Dermis microvascular lymphatic vessel endothelial cell (primary cell): ENCODE measurements at regions not wholly inside any gene's neighbourhood (a gene's known extent, or its start where the extent isn't known, plus 50 kb on each side); places are given as distances from the start of the nearest gene placed in this dataset.
A peak's percentile ranks its signal among the peaks of the same experiment; 100 is the strongest.
"Not testable (repeated sequence)": the region's sequence is repeated elsewhere in the genome, so short reads cannot be mapped to it uniquely, and the experiment has no call there.

Experiments
- DNase-seq, 2 donors: peaks; one replicate each; pipeline versions ENCODE4 v3.0.0 to v3.0.0-alpha.2; 2010; ENCODE audit warnings: low read depth in 2 of 2

DNA sequence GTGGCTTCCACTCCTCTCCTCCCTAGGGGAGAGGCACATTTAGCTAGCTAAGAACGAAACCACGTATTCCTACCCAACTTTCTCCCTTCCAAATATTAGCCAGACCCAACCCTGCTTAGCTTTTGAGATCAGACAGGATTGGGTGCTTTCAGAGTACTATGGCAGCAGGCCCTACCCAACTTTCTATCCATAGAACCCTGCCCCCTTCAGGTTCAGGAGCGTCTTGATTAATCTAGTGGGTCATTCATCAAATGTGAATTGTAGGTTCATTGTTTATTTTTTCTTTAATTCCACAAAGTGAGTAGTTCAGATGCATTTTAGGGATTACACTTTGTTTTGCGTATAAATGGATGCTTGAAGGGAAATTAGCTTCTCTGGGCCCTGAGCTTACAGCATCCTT, 188.3 kb downstream of the MIB1 start:
- no peak for DNase-seq

DNA sequence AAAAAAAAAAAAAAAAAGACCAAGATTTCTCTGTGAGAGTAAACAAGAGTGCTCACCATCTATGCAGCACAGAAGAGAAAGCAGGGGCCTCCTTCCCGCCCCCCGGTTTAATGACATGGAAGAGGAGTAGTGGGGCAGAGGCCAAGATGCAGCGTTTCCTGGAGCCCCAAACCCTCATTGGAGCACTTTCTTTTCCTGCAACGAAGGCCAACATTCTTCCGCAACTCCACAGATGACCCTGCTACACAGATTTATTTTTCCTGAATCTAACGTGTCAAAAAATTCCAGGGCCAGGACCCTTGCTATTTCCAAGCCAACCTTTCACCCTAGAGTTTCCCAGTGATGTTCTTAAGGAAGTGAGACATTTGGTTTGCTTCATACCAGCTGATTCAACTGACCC, 189.6 kb downstream of the MIB1 start:
- DNase-seq, result peak in 1 of 2 donors; percentile 62

DNA sequence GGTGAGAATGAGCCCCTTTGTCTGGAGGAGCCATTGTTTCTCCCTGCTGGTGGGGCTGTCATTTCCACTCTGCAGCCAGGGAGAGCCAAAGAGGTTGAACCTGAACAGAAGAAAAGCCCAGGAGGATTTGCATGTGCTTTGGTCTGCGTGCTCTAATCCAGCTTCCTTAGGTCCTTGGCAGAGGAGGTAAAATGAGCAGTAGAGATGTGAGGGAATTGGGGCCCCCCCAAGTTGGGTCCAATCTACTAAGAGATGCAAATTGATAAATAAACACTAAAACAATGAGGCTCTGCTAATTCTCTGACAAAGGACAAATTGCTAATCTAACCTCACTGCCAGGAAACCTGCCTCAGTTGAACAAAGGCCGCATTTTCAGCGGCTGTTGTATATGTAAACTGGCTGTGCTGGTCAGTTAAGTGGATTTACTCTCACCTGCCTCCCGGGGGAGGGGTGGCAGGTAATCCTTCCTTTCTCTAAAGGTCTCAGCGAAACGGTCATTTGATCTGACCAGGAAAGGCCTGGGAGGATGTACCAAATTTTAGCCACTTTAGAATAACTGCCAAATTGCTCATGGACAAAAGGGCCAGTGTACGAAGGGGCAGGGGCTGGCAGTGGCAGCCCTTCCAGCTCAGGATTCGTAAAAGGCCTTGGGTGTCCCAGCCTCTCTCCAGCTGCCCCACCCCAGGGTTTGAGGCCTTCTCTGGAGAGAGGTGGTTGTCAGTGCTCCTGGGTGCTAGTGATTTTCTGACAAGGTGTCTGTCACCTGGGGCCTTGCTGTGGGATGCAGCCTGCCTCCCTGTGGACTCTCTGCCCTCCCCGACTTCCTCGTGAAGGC, 193.6 kb downstream of the MIB1 start:
- no peak for DNase-seq

DNA sequence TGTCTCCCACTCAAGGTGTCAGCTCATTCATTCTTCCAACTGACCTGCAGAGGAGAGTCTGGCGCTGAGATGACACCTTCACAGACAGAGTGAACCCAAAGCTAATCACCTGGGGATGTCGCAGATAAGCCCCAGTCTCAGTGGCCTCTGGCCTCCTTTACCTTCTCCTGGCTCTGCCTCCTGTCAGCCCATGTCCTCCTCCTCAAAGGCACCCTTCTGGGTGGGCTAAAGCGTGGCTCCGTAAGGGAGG, 194.1 kb downstream of the MIB1 start:
- DNase-seq, result no peak

DNA sequence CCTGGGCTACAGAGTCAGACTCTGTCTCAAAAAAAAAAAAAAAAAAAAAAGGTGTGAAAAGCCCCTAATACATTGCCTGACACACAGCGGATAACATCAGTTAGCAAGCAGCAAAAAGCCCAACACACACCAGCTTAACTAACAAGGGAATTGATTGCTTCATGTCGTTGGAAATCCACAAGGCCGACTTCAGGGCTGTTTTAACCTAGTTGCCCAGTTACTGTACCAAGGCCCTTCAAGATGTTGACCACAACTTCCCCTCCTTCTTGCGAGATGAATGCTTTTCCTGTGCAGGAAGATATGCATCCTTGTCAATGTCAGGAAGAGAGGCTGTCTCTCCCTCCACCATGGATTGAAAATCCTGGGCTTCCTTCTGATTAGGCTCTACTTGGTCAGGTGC, 202.9 kb downstream of the MIB1 start:
- no peak for DNase-seq

DNA sequence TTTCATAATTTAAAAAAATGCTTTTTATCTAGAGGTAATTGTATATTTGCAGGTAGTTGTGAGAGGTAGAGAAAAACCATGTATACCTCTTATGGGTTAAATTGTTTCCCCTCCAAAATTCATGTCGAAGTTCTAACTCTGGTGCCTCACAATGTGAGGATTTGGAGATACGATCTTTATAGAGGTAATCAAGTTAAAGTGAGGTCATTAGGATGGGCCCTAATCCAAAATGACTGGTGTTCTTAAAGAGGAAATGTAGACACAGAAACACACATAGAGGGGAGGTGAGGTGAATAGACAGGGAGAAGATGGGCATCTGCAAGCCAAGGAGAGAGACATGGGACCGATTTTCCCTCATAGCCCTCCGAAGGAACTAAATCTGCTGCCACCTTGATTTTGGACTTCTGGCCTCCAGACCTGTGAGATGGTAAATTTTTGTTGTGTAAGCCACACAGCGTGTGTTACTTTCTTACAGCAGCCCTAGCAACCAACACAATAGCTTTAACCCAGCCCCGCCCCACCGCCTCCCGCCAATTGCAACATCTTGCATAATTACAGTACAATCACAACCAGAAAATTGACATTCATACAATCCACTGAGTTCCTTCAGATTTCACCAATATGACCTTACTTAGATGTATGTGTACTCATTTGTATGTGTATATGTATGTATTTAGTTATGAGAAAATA, 208.9 kb downstream of the MIB1 start:
- no peak for DNase-seq

DNA sequence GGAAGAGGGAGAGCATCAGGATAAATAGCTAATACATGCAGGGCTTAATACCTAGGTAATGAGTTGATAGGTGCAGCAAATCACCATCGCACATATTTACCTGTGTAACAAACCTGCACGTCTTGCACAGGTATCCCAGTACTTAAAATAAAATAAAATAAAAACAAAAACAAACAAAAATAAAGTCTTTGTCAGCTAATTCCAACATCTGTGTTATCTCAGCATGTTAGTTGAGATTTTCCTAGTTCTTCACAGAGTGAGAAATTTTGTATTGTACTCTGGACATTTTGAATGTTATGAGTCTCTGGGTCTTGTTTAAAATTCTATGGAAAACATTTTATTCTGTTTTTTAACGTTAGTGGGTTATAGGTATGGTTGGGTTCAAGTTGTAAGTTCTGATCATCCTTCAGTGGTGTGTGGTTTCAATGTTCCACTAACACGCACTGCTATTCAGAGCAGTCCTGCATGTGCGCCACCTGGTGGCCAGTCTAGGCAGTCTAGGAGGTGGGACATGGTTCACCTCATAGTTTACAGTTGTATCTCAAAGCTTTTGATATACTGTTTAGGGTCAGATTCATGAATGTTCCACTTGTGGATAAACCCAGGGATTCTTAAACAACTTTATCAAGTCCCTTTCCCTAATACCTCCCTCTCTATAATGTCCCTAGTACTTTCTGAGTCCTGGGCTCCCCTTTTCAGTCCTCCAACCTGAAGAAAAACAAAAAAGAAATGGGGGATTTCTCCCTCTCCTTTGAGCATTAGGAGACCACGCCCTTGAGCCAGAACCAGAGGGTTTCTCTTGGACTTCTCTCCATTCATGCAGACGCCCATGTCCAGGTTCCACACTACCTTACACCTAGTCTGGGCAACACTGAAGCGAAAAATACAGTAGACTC, 213.4 kb upstream of the GATA6 start:
- peak; percentile 50 to 74 for DNase-seq

DNA sequence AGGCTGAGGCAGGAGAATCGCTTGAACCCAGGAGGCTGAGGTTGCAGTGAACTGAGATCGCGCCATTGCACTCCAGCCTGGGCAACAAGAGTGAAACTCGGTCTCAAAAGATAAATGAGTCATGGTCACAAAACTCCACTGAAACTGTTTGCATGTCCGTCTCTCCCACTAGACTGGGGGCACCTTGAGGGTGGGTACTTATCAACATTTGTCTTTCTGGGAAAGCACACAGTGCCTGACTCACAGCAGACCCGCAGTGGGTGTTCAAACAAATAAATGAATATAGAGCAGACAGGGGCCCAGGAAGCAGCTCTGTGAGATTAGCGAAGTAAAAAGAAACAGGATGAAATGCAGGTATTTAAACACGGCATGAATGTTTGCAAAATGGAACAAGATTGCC, 211.1 kb upstream of the GATA6 start:
- DNase-seq, result no peak

DNA sequence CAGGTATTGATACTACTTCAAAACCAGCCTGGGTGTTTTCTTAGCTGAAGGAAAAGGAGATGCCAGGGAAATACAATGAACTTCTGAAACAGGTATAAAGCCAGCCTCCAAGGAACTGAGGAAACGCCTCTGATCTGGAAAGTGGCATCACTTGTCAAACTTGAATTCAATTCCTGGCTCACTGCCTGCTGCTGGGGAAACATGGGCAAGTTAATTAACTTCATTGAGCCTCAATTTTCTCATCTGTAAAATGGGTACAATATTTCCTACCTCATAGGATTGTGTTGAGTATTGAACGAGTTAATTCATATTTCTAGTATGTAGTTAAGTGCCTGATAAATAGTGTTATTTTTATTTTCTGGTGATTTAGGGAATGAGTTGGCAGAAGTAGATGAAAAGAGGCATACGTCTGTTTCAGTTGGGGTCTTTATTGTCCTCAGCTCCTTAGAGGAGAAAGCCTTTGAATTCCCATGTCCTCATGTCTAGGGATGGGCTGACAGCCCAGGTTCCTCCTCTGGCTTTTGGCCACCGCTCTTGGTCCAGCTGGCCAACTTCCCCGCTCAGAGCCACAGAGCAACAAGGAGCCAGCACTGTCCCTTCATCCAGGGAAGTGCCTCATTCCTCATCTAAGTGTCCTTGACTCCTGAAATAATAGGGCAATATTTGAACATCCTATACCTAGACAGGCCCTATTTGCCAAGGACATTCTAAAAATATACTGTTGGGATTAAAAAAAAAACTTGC, 210.5 kb upstream of the GATA6 start:
- no peak for DNase-seq

DNA sequence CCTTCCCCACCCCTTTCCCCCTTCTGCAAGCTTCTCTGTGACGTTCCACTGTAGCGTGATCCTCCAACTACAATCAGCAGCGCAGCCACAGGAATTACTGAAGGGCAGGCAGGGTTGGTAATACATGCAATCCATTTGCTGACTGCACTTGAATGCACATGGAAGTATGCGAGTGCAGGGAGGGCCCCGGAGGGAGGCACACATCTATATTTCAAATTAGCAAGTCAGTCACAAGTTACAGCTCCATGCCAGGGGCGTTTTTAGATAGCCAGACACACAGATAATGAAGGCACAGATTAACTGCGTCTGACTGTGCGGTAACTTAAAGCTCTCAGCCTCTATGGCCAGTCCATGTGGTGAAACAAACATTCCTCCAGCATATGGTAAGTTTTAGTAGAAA, 209.2 kb upstream of the GATA6 start:
- no peak for DNase-seq

DNA sequence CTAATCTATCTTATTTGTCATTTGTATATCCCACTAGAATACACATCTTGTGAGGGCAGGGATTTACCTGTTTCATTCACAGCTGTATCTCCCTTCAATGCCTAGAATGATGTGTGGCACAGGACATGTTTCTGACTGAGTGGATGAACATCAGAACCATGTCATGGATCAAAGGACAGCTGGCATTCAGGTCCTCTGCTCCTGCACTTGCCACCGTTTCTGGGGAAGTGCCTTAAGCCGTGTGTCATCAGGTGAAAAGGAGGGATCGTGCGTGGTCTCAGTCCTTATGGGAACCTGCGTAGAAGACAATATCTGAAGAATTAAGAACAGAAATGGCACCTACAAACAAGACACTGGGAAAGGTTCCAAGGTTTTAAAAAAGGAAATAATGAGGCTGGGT, 206.1 kb upstream of the GATA6 start:
- no peak for DNase-seq

DNA sequence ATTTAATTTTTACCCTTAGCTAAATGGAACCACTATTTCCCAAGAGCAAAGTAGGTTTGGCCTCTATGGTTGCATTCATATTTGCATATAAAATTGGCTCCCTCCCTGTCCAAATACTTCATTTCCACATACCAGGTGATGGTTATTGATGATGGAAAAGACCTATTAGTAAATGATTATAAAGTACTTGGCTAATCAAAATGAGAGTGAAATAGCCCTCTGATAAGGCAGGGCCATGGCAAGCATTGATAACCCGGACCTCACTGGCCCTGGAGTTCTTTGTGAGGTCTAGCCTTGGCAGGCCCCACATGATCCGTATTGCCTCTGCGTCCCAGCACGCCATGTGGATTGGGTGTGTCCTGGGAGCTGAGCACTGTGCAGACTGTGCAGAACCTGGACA, 201.1 kb upstream of the GATA6 start:
- no peak for DNase-seq

DNA sequence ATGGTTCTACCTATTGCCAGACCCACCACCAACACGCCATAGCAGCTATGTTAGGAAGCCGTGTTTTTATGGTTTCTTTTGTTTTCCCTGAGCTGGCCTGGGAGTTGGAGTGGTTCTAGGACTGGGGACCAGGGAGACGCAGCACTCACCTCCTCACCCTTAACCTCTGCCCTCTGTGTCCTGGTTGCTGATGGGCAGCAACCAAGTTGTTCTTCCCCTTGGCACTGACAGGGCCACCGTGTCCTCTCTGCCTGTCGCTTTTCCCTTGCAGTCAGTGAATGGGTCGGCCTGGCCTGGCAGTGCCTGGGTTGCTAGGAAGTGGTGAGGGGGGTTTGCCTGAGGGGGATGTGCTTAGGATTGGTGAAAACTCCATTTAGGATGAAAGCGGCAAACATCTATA, 197.1 kb upstream of the GATA6 start:
- DNase-seq, result no peak

DNA sequence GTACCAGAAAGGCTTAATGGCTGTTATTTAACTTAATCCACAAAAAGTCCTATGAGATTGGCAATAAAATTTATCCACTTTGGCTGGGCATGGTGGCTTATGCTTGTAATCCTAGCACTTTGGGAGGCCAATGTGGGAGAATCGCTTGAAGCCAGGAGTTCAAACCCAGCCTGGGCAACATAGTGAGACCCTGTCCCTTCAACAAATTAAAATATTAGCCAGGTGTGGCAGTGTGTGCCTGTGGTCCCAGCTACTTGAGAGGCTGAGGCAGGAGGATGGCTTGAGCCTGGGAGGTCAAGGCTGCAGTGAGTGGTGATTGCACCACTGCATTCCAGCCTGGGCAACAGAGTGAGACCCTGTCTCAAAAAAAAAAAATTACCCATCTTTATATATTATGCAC, 193.4 kb upstream of the GATA6 start:
- not testable (repeated sequence) for DNase-seq

DNA sequence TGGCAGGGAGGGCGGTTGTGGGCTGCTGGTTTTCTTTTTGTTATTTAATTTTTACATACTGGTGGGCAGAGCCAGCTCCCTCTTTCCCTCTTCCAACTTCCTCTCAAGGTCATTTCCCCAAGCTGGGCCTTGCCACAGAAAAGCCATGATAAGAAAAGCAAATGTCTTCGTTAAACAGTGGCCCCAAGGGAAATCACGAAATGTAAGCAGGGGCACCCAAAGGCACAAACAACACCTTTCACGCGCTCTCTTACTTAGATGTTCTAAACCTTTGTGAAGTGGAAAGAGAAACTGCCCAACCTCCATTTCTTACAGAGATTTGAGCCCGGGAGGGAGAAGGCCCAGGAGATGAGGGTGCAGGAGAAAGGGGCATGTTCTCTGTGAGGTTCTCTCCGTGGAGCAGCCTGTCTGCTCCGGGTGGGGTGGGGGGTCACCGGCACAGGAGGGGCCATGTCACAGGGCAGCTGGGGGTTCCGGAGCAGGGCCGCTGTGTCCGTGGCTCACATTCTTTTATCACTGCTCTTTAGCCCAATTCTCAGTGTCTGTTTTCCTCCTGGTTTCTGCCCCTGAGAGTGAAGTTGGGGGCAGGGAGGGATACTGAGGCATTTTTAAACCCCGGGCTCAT, 190.7 kb upstream of the GATA6 start:
- no peak for DNase-seq

DNA sequence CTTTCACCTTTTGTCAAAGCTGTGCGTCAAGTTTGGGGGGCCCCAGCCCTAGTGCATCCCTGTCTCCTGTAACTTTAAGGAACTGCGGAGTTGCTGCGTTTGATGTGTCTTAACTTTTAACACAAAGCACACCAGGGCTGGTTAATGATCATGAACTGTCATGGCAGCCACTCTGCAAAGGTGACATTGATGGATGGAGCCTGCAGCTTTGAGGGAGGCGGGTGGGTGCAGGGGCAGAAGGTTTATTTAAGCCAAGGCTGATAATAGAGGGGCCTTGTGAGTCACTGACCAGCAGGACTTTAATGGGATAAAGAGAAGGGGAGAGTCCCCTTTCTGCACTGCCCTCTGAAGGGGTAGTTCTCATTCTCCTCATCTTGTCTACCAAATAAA, 190.2 kb upstream of the GATA6 start:
- DNase-seq, result no peak

DNA sequence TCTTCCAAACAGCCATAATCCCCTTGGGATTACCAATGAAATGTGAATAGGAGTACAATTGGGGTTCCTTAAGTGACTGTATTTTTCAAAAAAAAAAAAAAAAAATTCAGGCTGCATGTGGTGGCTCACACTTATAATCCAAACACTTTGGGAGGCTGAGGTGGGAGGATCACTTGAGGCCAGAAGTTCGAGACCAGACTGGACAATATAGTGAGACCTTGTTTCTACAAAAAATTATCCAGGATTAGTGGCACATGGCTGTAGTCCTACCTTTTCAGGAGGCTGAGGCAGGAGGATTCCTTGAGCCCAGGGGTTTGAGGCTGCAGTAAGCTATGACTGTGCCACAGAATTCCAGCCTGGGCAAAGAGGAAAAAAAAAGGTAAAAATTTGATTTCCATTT, 189.6 kb upstream of the GATA6 start:
- no peak for DNase-seq

DNA sequence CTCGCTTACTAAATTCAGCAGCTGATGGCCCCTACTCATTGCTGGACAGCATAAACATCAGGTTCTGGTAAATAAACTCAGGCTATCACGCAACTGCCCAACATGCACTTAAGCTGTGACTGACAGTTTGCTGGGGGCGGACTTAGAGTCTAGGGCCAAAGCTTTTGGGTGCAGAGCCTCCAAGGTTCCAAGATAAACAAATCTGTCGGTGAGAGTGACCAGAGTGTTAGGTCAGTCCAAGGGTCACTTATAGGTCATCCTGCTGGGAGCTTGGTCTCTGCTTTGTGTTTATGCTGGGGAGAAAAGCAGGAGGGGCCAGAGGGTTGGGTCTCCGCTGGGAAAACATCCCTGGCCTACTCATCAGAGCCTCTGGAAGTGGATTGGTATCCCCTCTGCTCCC, 188.6 kb upstream of the GATA6 start:
- no peak for DNase-seq

DNA sequence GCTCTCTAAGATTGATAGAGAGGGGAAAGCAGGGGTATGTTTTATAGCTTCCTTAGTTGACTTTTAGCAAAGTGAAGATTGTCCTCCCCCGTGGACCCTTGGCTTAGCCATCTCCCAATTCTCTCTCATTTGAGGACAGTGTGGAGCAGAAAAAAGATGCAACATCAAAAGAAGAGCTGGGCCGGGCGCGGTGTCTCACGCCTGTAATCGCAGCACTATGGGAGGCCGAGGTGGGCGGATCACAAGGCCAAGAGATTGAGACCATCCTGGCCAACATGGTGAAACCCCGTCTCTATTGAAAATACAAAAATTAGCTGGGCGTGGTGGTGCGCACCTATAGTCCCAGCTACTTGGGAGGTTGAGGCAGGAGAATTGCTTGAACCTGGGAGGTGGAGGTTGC, 187.9 kb upstream of the GATA6 start:
- DNase-seq, result not testable (repeated sequence)

DNA sequence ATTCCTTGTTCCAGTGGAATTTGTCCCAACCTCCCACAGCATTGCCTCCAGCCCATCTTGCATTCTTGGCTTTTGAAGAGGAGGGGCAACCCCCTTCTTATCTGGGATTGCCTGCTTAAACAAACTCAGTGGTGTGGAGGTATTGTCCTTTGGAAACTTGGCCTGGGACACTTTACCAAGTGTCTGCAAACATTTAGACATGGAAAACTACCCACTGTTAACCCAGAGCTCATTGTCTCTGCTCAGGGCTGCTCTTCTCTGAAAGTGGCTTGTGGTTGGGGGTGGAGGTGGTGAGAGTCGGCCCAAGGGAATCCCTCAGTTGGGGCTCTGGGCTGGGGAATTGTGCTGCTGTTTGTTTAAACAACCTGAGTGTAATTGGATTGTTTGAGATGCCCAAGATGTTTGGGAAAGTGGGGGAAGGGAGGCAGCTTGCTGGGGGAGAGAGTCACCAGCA, 178.3 kb upstream of the GATA6 start:
- no peak for DNase-seq

DNA sequence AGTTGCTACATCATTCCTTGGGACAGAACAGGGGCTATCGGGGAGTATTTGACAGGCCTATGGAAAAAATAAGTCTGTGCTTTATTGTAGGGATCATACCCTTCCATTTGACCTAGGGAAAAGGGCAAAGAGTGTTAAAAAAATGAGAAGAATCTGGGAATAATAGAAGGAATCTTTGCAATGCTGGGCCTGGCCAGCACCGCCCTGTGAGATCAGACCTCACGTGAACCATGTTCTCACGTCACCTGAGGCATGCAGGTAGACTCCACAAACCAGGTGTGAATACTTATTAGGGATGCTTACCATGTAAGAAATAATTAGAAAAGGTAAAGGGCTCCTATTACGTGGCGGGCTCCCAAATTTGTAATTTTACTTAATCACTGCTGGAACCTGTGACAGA, 177.5 kb upstream of the GATA6 start:
- DNase-seq, result no peak
